HG02642 (cell line): ENCODE measurements at regions not wholly inside any gene's neighbourhood (a gene's known extent, or its start where the extent isn't known, plus 50 kb on each side); places are given as distances from the start of the nearest gene placed in this dataset.
"Not testable (repeated sequence)": the region's sequence is repeated elsewhere in the genome, so short reads cannot be mapped to it uniquely, and the experiment has no call there.

ENCODE experiments used
- ATAC-seq: cut with Tn5 transposase; IDR thresholded peaks from one replicate; pipeline ENCODE4 v1.9.1; 2021; ENCODE audit warnings: mild to moderate bottlenecking; ENCODE audit not compliant: unreplicated experiment, poor library complexity

DNA sequence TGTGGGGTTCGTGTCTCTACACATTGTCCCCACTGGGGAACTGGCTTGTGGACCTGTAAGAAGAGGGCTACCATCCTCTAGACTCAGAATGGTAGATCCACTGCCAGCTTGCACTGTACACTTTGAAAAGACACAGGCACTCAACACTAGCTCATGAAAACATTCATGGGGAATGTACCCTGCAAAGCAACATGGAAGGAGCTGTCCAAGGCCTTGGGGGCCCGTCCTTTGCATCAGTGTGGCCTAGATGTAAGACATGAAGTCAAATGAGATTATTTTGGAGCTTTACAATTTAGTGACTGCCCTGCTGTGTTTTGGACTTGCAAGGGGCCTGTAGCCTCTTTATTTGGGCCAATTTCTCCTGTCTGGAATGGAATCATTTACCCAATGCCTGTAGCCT, 399.0 kb upstream of the PCDH15 start:
- no peak for ATAC-seq

GRCh38 chr10:55191236-55191860, 390.3 kb upstream of the PCDH15 start:
- no peak for ATAC-seq

GRCh38 chr10:55183993-55184392, 383.0 kb upstream of the PCDH15 start:
- no peak for ATAC-seq

DNA sequence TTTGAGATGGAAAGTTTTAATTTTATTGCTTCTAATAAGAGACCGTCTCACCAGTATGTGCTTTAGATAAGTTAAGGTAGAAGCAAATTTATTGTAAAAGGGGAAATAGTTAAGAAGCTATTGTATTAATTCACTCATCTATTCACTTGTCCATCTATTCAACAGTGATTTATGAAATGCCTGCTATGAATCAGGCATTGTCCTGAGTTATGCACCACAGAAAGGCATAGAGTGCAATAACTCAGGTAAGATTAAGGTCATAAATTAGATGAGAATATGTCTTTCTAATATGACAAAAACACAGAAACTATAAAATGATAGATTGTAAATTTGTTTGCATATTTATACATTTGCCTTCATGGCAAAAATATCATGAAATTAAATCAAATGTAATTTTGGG, 379.3 kb upstream of the PCDH15 start:
- ATAC-seq: no peak

- no peak for ATAC-seq
Measured at GRCh38 chr10:55174419-55174818, 373.4 kb upstream of the PCDH15 start.

DNA sequence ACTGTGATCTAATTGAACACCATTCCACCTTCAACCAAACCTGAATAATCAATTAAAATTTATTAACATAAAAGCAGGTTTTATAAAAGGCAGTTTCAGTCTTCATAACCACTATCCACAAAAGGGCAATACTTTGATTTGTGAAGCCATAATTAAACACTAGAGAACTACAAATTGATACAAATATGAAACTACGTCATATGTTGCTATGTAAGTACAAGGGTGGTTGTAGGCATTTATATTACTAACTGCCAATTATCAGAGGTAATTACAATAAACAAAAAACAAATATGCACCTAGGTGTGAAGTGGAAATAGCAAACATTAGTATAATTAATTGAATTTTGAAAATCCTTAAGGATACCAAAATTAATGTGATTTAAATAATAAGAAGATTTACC, 368.5 kb upstream of the PCDH15 start:
- ATAC-seq: no peak

DNA sequence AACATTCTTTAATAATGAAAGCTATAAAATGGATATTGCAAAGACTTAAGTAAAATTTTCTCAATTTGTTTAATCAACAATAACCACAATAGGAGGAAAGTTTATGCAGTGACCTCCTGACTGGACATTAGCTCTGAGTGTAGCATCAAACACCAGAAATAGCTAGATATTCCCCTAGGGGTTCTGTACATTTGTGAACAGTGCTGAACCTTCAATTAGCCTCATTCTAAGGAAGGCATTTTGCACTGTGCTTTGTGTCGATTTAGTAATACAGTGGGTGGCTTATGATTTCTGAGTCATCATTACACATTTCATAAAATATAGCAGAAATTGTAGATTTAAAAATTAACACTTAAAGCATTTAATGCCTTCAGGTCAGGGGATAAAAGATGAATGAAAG, 367.3 kb upstream of the PCDH15 start:
- ATAC-seq: no peak

DNA sequence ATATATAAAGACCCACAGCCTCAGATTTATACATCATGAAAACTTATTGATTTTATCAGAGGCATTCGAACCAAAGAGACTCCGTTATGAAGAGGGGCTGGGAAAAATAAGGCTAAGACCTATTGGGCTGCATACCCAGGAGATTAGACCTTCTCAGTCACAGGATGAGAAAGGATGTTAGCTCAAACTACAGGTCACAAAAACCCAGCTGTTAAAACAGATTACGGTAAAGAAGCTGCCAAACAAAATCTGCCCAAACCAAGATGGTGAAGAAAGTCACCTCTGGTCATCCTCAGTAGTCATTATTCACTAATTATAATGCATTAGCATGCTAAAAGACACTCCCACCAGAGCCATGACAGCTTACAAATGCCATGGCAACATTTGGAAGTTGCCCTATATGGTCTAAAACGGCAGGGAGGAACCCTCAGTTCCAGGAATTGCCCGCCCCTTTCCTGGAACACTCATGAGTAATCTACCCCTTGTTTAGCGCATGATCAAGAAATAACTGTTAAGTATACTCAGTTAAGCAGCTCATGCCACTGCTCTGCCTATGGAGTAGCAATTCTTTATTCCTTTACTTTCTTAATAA, 362.5 kb upstream of the PCDH15 start:
- ATAC-seq: no peak

DNA sequence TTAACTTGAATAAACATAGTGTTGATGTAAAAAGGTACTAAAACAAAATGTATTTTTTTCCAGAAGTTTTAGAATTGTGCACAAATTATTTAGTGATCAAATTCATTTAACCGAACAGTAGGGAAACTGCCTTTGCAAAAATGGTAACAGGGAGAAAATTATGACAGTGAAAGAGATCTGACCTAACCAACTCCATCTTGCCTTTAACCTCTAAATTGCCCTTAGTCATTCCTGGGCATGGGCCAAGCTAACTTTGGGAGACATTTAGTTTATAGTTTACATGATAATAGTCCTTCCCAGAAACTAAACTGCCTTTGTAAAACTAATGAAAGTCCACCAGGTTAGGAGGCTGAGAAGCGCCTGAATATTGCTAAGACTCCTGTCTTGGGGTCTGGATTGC, 361.3 kb upstream of the PCDH15 start:
- ATAC-seq: not testable (repeated sequence)

GRCh38 chr10:55160655-55161283, 359.7 kb upstream of the PCDH15 start:
- no peak for ATAC-seq

GRCh38 chr10:55158633-55159032, 357.6 kb upstream of the PCDH15 start:
- ATAC-seq: no peak

- ATAC-seq: no peak
Measured at GRCh38 chr10:55146032-55146431, 345.0 kb upstream of the PCDH15 start.

DNA sequence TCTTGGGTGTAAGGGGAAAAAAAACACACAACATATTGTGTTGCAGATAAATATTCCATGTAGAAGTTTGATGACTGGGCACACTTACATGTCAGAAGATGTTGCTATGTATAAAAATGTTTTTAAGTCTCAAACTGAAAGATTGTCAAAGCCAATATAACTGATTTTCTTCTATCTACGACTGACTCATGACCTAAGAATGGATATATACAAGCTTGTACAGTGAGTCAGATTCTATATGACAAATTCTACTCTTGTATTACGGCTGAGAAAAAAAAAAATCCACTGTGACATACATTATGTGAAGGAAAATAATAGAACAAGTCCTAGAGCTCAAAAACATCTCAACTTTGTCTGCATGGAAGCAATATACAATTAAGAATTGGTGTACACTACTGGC, 343.0 kb upstream of the PCDH15 start:
- no peak for ATAC-seq

DNA sequence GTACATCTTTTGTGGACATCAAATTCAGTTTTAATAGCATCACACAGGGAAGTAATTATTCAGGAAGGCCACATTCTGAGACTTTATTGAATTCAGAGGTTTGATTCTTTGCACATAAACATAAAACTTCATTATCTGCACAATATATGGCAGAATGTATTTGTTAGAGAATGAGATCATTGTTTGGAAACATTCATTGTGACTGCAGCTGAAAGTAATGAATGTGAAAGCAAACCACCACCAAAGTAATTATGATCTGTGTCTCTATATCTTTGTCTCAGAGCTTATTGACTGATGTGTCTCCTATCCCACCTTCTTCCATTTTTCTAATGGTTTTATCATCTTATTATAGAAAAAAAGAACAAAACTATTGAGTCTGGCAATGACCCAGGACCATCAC, 340.9 kb upstream of the PCDH15 start:
- ATAC-seq: no peak

- ATAC-seq: no peak
Measured at GRCh38 chr10:55137063-55137462, 336.0 kb upstream of the PCDH15 start.

DNA sequence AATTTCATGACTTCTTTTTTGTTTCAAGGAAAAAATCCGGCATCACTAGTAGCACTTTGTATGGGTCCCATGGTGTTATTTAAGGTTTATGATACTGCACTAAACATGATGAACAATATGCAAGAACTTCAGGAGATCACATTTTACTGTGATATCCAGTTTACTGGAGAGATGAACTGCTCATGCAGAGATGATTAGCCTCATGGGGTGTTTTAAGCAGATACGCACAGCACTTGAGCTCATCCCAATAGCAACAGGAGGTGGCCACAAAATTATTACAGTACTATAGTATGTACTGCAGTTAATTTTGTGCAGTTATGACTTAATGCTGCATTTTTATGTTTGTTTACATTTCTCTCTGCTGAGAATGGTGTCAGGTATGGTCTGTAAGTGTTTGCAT, 303.7 kb upstream of the PCDH15 start:
- no peak for ATAC-seq

GRCh38 chr10:55098452-55098851, 297.4 kb upstream of the PCDH15 start:
- ATAC-seq: no peak

DNA sequence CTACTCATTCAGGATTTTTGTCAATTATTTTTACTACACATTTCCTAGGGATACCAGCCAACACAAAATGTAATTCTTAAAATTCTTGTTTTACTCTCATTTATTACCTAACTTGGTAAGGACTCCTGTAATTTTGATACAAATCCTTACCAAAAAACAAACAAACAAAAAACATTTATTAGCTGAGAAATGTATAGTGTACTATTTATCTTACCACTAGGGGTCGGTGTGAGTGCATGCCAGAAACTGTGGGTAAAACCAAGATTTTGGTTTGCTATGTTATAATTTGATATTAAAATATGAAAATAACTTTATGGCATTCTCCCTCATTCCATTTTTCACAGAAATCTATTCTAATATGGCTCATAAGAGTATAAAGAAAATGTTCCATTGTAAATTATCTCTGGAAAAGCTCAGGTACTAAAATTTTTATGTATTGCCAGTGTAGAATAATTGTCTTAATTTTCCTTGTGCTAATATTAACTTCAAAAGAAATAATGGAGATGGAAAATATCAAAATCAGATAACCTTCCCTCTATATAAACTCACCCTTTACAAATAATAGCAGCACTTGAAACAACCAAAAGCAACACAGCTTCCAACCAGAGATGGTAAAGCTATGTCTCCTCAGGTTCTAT, 290.8 kb upstream of the PCDH15 start:
- ATAC-seq: peak; percentile 60

GRCh38 chr10:55078121-55078520, 277.1 kb upstream of the PCDH15 start:
- ATAC-seq: no peak

- ATAC-seq: no peak
Measured at GRCh38 chr10:55065185-55065584, 264.2 kb upstream of the PCDH15 start.

- ATAC-seq: no peak
Measured at GRCh38 chr10:55063811-55064210, 262.8 kb upstream of the PCDH15 start.

- no peak for ATAC-seq
Measured at GRCh38 chr10:55062349-55062748, 261.3 kb upstream of the PCDH15 start.
